Trophoblast cell (in vitro differentiated cells and primary cell): ENCODE measurements at regions not wholly inside any gene's neighbourhood (a gene's known extent, or its start where the extent isn't known, plus 50 kb on each side); places are given as distances from the start of the nearest gene placed in this dataset.

Experiments
- DNase-seq, 2 donors: peaks; one replicate each; pipeline ENCODE4 v3.0.0-alpha.2; 2016
- H2AFZ ChIP-seq: 2 replicates; pipeline ENCODE4 v1.6.1; 2013; ENCODE audit warnings: low read length, moderate library complexity, mild to moderate bottlenecking; ENCODE audit not compliant: insufficient read depth, poor library complexity
- H2AK5ac ChIP-seq: 2 replicates; pipeline ENCODE4 v1.6.1; 2013; ENCODE audit warnings: mild to moderate bottlenecking, low read length
- H2BK120ac ChIP-seq: 2 replicates; pipeline ENCODE4 v1.6.1; 2013; ENCODE audit warnings: low read length, mild to moderate bottlenecking, moderate library complexity; ENCODE audit not compliant: insufficient read depth, poor library complexity
- H2BK12ac ChIP-seq: 2 replicates; pipeline ENCODE4 v1.6.1; 2013; ENCODE audit warnings: mild to moderate bottlenecking, low read length, moderate library complexity
- H2BK5ac ChIP-seq: 2 replicates; pipeline ENCODE4 v1.6.1; 2013; ENCODE audit warnings: low read length, low read depth, moderate library complexity, mild to moderate bottlenecking; ENCODE audit not compliant: poor library complexity
- H3K14ac ChIP-seq: 2 replicates; pipeline ENCODE4 v1.6.1; 2013; ENCODE audit warnings: mild to moderate bottlenecking, low read length
- H3K18ac ChIP-seq: 2 replicates; pipeline ENCODE4 v1.6.1; 2013; ENCODE audit warnings: mild to moderate bottlenecking, low read length
- H3K23ac ChIP-seq: 2 replicates; pipeline ENCODE4 v1.6.1; 2013; ENCODE audit warnings: low read length
- H3K27ac ChIP-seq: 2 replicates; pipeline ENCODE4 v1.5.1; 2013; ENCODE audit warnings: low read depth, mild to moderate bottlenecking, inconsistent platforms, low read length, moderate library complexity
- H3K27me3 ChIP-seq: 2 replicates; pipeline ENCODE4 v1.6.1; 2013; ENCODE audit warnings: inconsistent platforms, mild to moderate bottlenecking, low read length, moderate library complexity; ENCODE audit not compliant: insufficient read depth
- H3K36me3 ChIP-seq, 2 experiments: 1 replicate in 1 of 2; 2 replicates in 1 of 2; pipeline ENCODE4 v1.6.1; 2013; ENCODE audit warnings: low read length in 2 of 2, mild to moderate bottlenecking in 2 of 2, moderate library complexity in 1 of 2; ENCODE audit not compliant: insufficient read depth in 2 of 2, control insufficient read depth in 1 of 2
- H3K4ac ChIP-seq: 2 replicates; pipeline ENCODE4 v1.6.1; 2013; ENCODE audit warnings: low read depth, mild to moderate bottlenecking, low read length, moderate library complexity
- H3K4me1 ChIP-seq, 2 experiments: 1 replicate in 1 of 2; 2 replicates in 1 of 2; pipeline ENCODE4 v1.6.1; 2013; ENCODE audit warnings: low read length in 2 of 2, mild to moderate bottlenecking in 2 of 2, moderate library complexity in 1 of 2; ENCODE audit not compliant: insufficient read depth in 2 of 2, control insufficient read depth in 1 of 2
- H3K4me2 ChIP-seq: 2 replicates; pipeline ENCODE4 v1.6.1; 2013; ENCODE audit warnings: inconsistent platforms, mild to moderate bottlenecking, low read length, moderate library complexity
- H3K4me3 ChIP-seq: 2 replicates; pipeline ENCODE4 v1.5.1; 2013; ENCODE audit warnings: mild to moderate bottlenecking, low read depth, low read length, inconsistent platforms
- H3K79me1 ChIP-seq: one replicate; pipeline ENCODE4 v1.6.1; 2013; ENCODE audit warnings: low read length
- H3K79me2 ChIP-seq: 2 replicates; pipeline ENCODE4 v1.6.1; 2013; ENCODE audit warnings: low read length, mild to moderate bottlenecking; ENCODE audit not compliant: control insufficient read depth, insufficient read depth, poor library complexity
- H3K9ac ChIP-seq: 2 replicates; pipeline ENCODE4 v1.6.1; 2013; ENCODE audit warnings: mild to moderate bottlenecking, low read length
- H3K9me3 ChIP-seq: 2 replicates; pipeline ENCODE4 v1.6.1; 2013; ENCODE audit warnings: low read depth, mild to moderate bottlenecking, control low read depth, inconsistent platforms, low read length; ENCODE audit not compliant: insufficient read depth
- H4K12ac ChIP-seq: 2 replicates; pipeline ENCODE4 v1.6.1; 2013; ENCODE audit warnings: low read depth, mild to moderate bottlenecking, low read length, moderate library complexity
- H4K8ac ChIP-seq: 2 replicates; pipeline ENCODE4 v1.6.1; 2013; ENCODE audit warnings: low read depth, mild to moderate bottlenecking, low read length, moderate library complexity
- H4K91ac ChIP-seq: one replicate; pipeline ENCODE4 v1.6.1; 2013; ENCODE audit warnings: low read depth, mild to moderate bottlenecking, low read length, moderate library complexity
- WGBS: extraction: QIAGEN DNeasy Blood & Tissue Kit; methylation state at CpG from one replicate; pipeline ENCODE4 v1.1.7; 2013; ENCODE audit warnings: missing lambda C conversion rate; ENCODE audit not compliant: insufficient read length, insufficient coverage; ENCODE audit errors: extremely low coverage; 5-methylcytosine and 5-hydroxymethylcytosine counted together

DNA sequence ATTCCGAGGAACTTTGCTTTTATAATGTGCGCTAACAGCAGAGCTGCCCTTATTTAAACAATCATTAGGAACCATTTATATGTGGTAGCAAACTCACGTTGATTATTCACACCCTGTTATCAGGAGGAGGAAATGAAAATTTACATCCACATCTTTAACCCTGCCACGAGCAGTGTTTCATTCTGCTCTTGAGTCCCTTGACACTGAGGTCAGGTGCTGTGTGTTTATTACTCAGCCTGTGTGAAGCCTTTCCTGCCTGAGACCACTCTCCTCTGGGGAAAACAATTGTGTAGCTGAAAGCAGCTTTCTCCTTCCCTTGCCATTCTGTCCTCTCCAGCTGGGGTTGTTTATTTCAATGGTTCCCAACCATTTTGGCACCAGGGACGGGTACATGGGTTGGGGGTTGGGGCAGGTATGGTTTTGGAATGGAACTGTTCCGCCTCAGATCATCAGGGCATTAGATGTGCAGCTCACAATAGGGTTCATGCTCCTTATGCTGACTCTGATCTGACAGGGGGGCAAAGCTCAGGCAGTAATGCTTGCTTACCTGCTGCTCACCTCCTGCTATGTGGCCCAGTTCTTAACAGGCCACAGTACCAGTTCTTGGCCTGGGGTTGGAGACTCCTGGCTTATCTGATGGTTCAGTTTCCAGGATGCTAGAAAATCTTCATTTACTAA, 651.1 kb downstream of the TDRD15 start:
- no peak overlapping the region for H3K4ac ChIP-seq
- no peak for DNase-seq
- H2BK12ac ChIP-seq: no peak overlapping the region
- no peak overlapping the region for H2BK120ac ChIP-seq
- H3K9me3 ChIP-seq: no peaks in the 10 kb centered on the region
- H4K12ac ChIP-seq: no peak overlapping the region
- no peaks in the 10 kb centered on the region for H3K27me3 ChIP-seq
- H3K18ac ChIP-seq: no peak overlapping the region
- H3K27ac ChIP-seq: no peak overlapping the region
- WGBS: no CpG with 5 or more reads among the region's 6 CpGs
- H2BK5ac ChIP-seq: no peak overlapping the region
- H3K79me1 ChIP-seq: no peaks in the 10 kb centered on the region
- H2AFZ ChIP-seq: no peak overlapping the region
- H4K91ac ChIP-seq: no peak overlapping the region
- H3K23ac ChIP-seq: no peak overlapping the region
- no peak overlapping the region for H3K4me3 ChIP-seq
- H3K9ac ChIP-seq: no peak overlapping the region
- H2AK5ac ChIP-seq: no peak overlapping the region
- no peak overlapping the region for H3K14ac ChIP-seq
- H3K4me2 ChIP-seq: no peak overlapping the region
- no peaks in the 10 kb centered on the region for H3K4me1 ChIP-seq
- no peaks in the 10 kb centered on the region for H3K79me2 ChIP-seq
- no peak overlapping the region for H4K8ac ChIP-seq
- H3K36me3 ChIP-seq: no peaks in the 10 kb centered on the region

DNA sequence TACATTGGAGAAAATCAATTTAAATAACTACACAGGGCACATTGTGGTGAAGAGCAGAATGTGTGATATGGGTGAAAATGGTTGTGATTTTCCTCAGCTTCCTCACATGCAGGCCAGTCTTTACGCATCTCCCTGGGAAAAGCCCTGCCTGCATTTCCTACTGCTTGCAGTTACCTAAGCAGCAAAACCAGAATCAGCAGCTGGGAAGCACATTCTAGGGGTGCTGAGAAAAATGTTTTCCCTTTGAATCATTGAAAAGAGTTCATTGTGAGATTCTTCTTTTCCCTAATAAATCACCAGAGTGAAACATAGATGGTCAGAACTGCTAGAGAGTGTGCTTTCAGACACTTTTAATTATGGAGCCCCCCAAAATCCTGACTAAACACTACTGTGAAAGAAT, 656.0 kb downstream of the TDRD15 start:
- H3K79me1 ChIP-seq: no peaks in the 10 kb centered on the region
- no peaks in the 10 kb centered on the region for H3K9me3 ChIP-seq
- H3K79me2 ChIP-seq: no peaks in the 10 kb centered on the region
- H2BK5ac ChIP-seq: no peak overlapping the region
- no peaks in the 10 kb centered on the region for H3K36me3 ChIP-seq
- no peaks in the 10 kb centered on the region for H3K4me1 ChIP-seq
- H3K27ac ChIP-seq: no peak overlapping the region
- H3K27me3 ChIP-seq: no peaks in the 10 kb centered on the region
- no CpG with 5 or more reads among the region's 1 CpG for WGBS
- no peak overlapping the region for H2BK120ac ChIP-seq
- H3K23ac ChIP-seq: no peak overlapping the region
- no peak overlapping the region for H2AK5ac ChIP-seq
- H2AFZ ChIP-seq: no peak overlapping the region
- no peak overlapping the region for H3K4ac ChIP-seq
- H3K18ac ChIP-seq: no peak overlapping the region
- H3K4me3 ChIP-seq: no peak overlapping the region
- no peak overlapping the region for H4K12ac ChIP-seq
- H2BK12ac ChIP-seq: no peak overlapping the region
- no peak overlapping the region for H3K4me2 ChIP-seq
- no peak overlapping the region for H3K9ac ChIP-seq
- no peak overlapping the region for H4K91ac ChIP-seq
- no peak overlapping the region for H3K14ac ChIP-seq
- DNase-seq: no peak
- H4K8ac ChIP-seq: no peak overlapping the region

DNA sequence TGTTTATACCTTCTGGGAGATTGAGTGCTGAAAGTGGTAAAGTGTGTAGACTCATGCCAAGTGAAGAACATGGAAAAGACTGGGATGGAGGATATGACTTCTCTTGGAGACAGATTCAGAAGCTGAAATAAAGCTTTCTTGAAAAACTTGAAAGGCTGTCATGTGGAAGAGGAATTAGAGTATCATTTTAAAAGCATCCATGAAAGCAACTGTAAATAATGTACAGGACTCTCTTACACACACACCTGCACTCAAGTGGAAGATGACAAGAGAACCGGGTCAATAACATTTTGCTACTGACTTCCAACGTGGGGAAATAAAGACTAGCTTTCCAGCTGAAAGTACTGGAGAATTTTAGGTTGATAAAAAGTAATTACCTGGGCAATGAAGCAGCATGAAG, 658.2 kb downstream of the TDRD15 start:
- Histone ChIP-seq H3K4me3 (no peak overlapping the region), H3K4me1 (no peaks in the 10 kb centered on the region), H3K4me2 (no peak overlapping the region), H4K12ac (no peak overlapping the region), H3K9ac (no peak overlapping the region), H4K8ac (no peak overlapping the region), H4K91ac (no peak overlapping the region), H2BK12ac (no peak overlapping the region), H2BK5ac (no peak overlapping the region), H3K4ac (no peak overlapping the region), H3K23ac (no peak overlapping the region), H2AK5ac (no peak overlapping the region), H2BK120ac (no peak overlapping the region), H3K79me1 (no peaks in the 10 kb centered on the region), H3K27me3 (no peaks in the 10 kb centered on the region), H3K14ac (no peak overlapping the region), H3K79me2 (no peaks in the 10 kb centered on the region), H3K18ac (no peak overlapping the region), H3K27ac (no peak overlapping the region), H2AFZ (no peak overlapping the region), H3K36me3 (no peaks in the 10 kb centered on the region), H3K9me3 (no peaks in the 10 kb centered on the region)
- DNase-seq: no peak
- WGBS: no CpG with 5 or more reads among the region's 2 CpGs

DNA sequence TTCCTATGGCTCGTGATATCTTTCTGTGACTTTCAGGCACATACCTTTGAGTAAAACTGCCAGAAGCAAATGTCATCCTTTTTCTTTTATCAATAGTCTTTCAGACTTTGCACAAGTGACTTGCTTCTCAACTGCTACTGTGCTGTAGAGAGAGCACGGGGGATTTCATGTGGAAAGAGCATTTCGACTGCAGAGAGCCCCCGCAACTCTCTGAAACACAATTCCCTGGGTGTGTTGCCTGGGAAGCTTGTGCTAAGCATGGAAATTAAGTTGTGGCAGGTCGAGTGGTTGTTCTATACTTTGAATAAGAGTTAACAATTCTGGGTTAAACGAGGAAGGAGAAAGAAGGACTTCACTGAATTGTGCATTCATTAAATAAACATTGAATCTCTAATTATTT, 659.1 kb downstream of the TDRD15 start:
- no peak overlapping the region for H3K14ac ChIP-seq
- no peak overlapping the region for H3K23ac ChIP-seq
- no peak overlapping the region for H2AFZ ChIP-seq
- H3K9ac ChIP-seq: no peak overlapping the region
- H4K8ac ChIP-seq: no peak overlapping the region
- H2BK120ac ChIP-seq: no peak overlapping the region
- DNase-seq: no peak
- H2BK5ac ChIP-seq: no peak overlapping the region
- H3K79me1 ChIP-seq: no peaks in the 10 kb centered on the region
- H3K27me3 ChIP-seq: no peaks in the 10 kb centered on the region
- no peak overlapping the region for H3K4me2 ChIP-seq
- no peak overlapping the region for H3K4me3 ChIP-seq
- no peaks in the 10 kb centered on the region for H3K9me3 ChIP-seq
- H3K36me3 ChIP-seq: no peaks in the 10 kb centered on the region
- no peak overlapping the region for H2BK12ac ChIP-seq
- no peak overlapping the region for H3K18ac ChIP-seq
- H2AK5ac ChIP-seq: no peak overlapping the region
- no peak overlapping the region for H4K12ac ChIP-seq
- H4K91ac ChIP-seq: no peak overlapping the region
- no peaks in the 10 kb centered on the region for H3K4me1 ChIP-seq
- no CpG with 5 or more reads among the region's 6 CpGs for WGBS
- H3K4ac ChIP-seq: no peak overlapping the region
- H3K79me2 ChIP-seq: no peaks in the 10 kb centered on the region
- H3K27ac ChIP-seq: no peak overlapping the region
